ENCODE measurements at regions not wholly inside any gene's neighbourhood (a gene's known extent, or its start where the extent isn't known, plus 50 kb on each side); places are given as distances from the start of the nearest gene placed in this dataset.

DNA sequence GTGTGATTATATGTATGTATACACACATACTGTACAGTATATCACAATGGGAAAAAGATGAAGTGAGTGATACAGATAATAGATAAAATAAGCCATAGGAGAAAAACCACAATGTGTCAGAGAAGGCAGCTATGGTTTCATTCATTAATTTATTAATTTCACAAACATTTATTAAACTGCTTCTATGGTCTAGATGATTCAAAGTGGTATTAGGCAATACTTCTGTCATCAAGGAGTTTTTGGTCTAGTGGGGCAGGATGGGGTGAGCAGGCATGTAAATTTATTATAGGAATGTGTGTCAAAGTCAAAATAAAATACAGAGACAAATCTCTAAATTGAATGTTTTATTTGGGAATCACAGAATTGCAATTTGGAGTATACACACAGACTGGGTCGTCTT, 65.2 kb upstream of the ANKEF1 start:
- intact Hi-C loops (cut with micrococcal nuclease) (no loop called here), dilution Hi-C loops (cut with MboI; ENCODE audit: extremely low pct_ligation_motif_present, low sequenced_read_pairs) (no loop called here)
- H3K27me3 ChIP-seq (ENCODE audit: control insufficient read depth in 2 of 2, insufficient read depth in 2 of 2, low read length in 2 of 2), result peaks cover 10 to 13% of the 10 kb centered on the region in 2 experiments
- H3K9ac ChIP-seq (replicated peaks; ENCODE audit: extremely low read depth, insufficient read depth, low read length), result no peak overlapping the region
- no peaks in the 10 kb centered on the region for H3K9me1 ChIP-seq (replicated peaks; ENCODE audit: control insufficient read depth, extremely low read depth, insufficient read depth, low read length)
- no peak overlapping the region for H2AFZ ChIP-seq (ENCODE audit: low read depth, low read length)
- no peak overlapping the region for H3K27ac ChIP-seq (ENCODE audit: insufficient read depth, low read depth, low read length)
- no peak overlapping the region for H3K4me2 ChIP-seq (ENCODE audit: insufficient read depth, low read length)
- H3K79me2 ChIP-seq (ENCODE audit: control insufficient read depth, insufficient read depth, low read length), result no peaks in the 10 kb centered on the region
- no TSS peak for BruUV-seq (replicated peaks)
- H4K20me1 ChIP-seq (replicated peaks; ENCODE audit: control insufficient read depth, extremely low read depth, insufficient read depth, low read length), result no peaks in the 10 kb centered on the region
- ChIA-PET CTCF (interaction anchor here (0.9 to 4.6 kb wide), 3 partner anchors 9 to 567 kb away, joined by 3 to 36 read pairs (median 8); no protein-coding TSS in a partner anchor), POLR2A (interaction anchor here (0.6 kb wide), 1 partner anchor 939 kb away, joined by 3 read pairs; no protein-coding TSS in a partner anchor)
- H3K4me1 ChIP-seq (ENCODE audit: control insufficient read depth, extremely low read depth, insufficient read depth, low read length), result no peaks in the 10 kb centered on the region
- no peak for DNase-seq (ENCODE audit: low read depth, low spot score)
- TF ChIP-seq POLR2A (IDR thresholded peaks at IDR 0.05; ENCODE audit: low read depth, low read length), result no peak
- no peak for FAIRE-seq
- H3K36me3 ChIP-seq (ENCODE audit: control insufficient read depth in 2 of 2, extremely low read depth in 1 of 2, insufficient read depth in 2 of 2, low read length in 2 of 2), result no peaks in the 10 kb centered on the region
- no peak overlapping the region for H3K4me3 ChIP-seq (replicated peaks in 1 of 3; ENCODE audit: insufficient read depth in 1 of 3, low read depth in 1 of 3, low read length in 3 of 3)
- no peaks in the 10 kb centered on the region for H3K9me3 ChIP-seq (replicated peaks; ENCODE audit: control insufficient read depth, insufficient read depth, low read length)

DNA sequence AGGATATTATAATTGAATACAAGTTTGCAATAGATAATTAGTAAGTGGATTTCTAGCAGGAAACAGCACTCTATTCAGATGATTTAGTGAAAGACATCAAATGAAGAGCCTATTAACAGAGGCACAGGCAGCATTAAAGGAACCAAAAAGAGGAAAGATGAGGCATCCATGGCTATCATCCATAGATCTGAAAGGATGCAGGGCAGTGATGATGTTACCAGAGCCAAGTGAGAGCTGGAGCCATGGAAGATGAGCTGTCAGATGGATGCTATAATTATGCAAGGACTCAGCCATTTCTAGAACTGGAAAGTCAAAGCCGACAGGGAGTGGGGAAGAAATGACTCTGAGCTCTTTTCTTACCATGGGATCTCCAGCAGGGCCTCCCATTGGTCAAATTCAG, 66.8 kb upstream of the ANKEF1 start:
- FAIRE-seq (no peak), DNase-seq (ENCODE audit: low read depth, low spot score) (no peak)
- TF ChIP-seq POLR2AphosphoS5 (IDR thresholded peaks at IDR 0.05; ENCODE audit: insufficient read depth, low read depth, low read length) (no peak), EZH2 (IDR thresholded peaks at IDR 0.05; ENCODE audit: borderline replicate concordance, low read depth, low read length, severe bottlenecking) (no peak)
- Histone ChIP-seq H3K4me2 (ENCODE audit: insufficient read depth, low read length) (no peak overlapping the region), H3K27ac (ENCODE audit: insufficient read depth, low read depth, low read length) (no peak overlapping the region), H3K9ac (replicated peaks; ENCODE audit: extremely low read depth, insufficient read depth, low read length) (no peak overlapping the region), H4K20me1 (replicated peaks; ENCODE audit: control insufficient read depth, extremely low read depth, insufficient read depth, low read length) (no peaks in the 10 kb centered on the region), H3K27me3 (ENCODE audit: control insufficient read depth in 2 of 2, insufficient read depth in 2 of 2, low read length in 2 of 2) (peaks cover 12 to 13% of the 10 kb centered on the region in 2 experiments), H3K4me1 (ENCODE audit: control insufficient read depth, extremely low read depth, insufficient read depth, low read length) (no peaks in the 10 kb centered on the region), H3K36me3 (ENCODE audit: control insufficient read depth in 2 of 2, extremely low read depth in 1 of 2, insufficient read depth in 2 of 2, low read length in 2 of 2) (no peaks in the 10 kb centered on the region), H3K79me2 (ENCODE audit: control insufficient read depth, insufficient read depth, low read length) (no peaks in the 10 kb centered on the region), H2AFZ (ENCODE audit: low read depth, low read length) (no peak overlapping the region), H3K9me3 (replicated peaks; ENCODE audit: control insufficient read depth, insufficient read depth, low read length) (no peaks in the 10 kb centered on the region), H3K4me3 (replicated peaks in 1 of 3; ENCODE audit: insufficient read depth in 1 of 3, low read depth in 1 of 3, low read length in 3 of 3) (no peak overlapping the region), H3K9me1 (replicated peaks; ENCODE audit: control insufficient read depth, extremely low read depth, insufficient read depth, low read length) (no peaks in the 10 kb centered on the region)
- dilution Hi-C loops (cut with MboI; ENCODE audit: extremely low pct_ligation_motif_present, low sequenced_read_pairs) (no loop called here), intact Hi-C loops (cut with micrococcal nuclease) (no loop called here)
- BruUV-seq (replicated peaks), result no TSS peak
- CTCF ChIA-PET, result interaction anchor here (0.6 to 4.6 kb wide), 3 partner anchors 108 to 350 kb away, joined by 3 to 36 read pairs (median 3); no protein-coding TSS in a partner anchor
- POLR2A ChIA-PET, result no interaction called here

All from endothelial cell of umbilical vein (primary cell).